ENCODE measurements at regions not wholly inside any gene's neighbourhood (a gene's known extent, or its start where the extent isn't known, plus 50 kb on each side); places are given as distances from the start of the nearest gene placed in this dataset.

- TF ChIP-seq SIN3A (IDR thresholded peaks at IDR 0.05; ENCODE audit: borderline replicate concordance, low read depth, low read length) = no peak
- TF ChIP-seq SMC3 (IDR thresholded peaks at IDR 0.05; ENCODE audit: low read depth, low read length) = no peak
- TF ChIP-seq CTCF (IDR thresholded peaks at IDR 0.05) = no peak
- no peak for TF ChIP-seq REST (IDR thresholded peaks at IDR 0.05; ENCODE audit: low read depth, low read length)
- Histone ChIP-seq H3K4me3 (ENCODE audit: low read depth in 2 of 2, low read length in 1 of 2) (no peak overlapping the region), H3K4me1 (ENCODE audit: control insufficient read depth in 1 of 2, insufficient read depth in 2 of 2, low read depth in 1 of 2, low read length in 1 of 2) (no peaks in the 10 kb centered on the region; a peak in 1 of 4 replicates), H3K79me2 (ENCODE audit: insufficient read depth) (no peaks in the 10 kb centered on the region), H3K9me3 (no peaks in the 10 kb centered on the region), H3K9me2 (no peaks in the 10 kb centered on the region), H3K27me3 (ENCODE audit: insufficient read depth) (peaks cover under 1% of the 10 kb centered on the region; the same call in 1 of the 2 replicates), H3K4me2 (no peak overlapping the region), H2AFZ (ENCODE audit: low read depth) (no peak overlapping the region), H4K20me1 (ENCODE audit: insufficient read depth) (no peaks in the 10 kb centered on the region), H3K27ac (ENCODE audit: low read depth in 2 of 2, low read length in 1 of 2) (no peak overlapping the region), H3K36me3 (replicated peaks in 1 of 2; ENCODE audit: control insufficient read depth in 1 of 2, insufficient read depth in 2 of 2, low read length in 1 of 2) (no peaks in the 10 kb centered on the region), H3F3A (replicated peaks; ENCODE audit: insufficient read depth) (no peaks in the 10 kb centered on the region), H3K9ac (no peak overlapping the region)
- 37% methylated on average over 10 of the region's 10 CpGs for WGBS (ENCODE audit: low lambda C conversion rate)
- ChIA-PET POLR2A (no interaction called here), CTCF (interaction anchor here (1.0 kb wide), 1 partner anchor 10 kb away, joined by 3 read pairs; no protein-coding TSS in a partner anchor)
- DNase-seq = no peak
These were observed 63.7 kb upstream of the SLC22A23 start for GRCh38 chr6:3520281-3521230.

GRCh38 chr6:3518356-3519190, 61.7 kb upstream of the SLC22A23 start:
- H3K9ac ChIP-seq = no peak overlapping the region
- POLR2A ChIA-PET = no interaction called here
- TF ChIP-seq EZH2phosphoT487 (IDR thresholded peaks at IDR 0.05; ENCODE audit: borderline replicate concordance, low read depth) = no peak
- no peak for TF ChIP-seq NRF1 (IDR thresholded peaks at IDR 0.05; ENCODE audit: low read depth, low read length)
- TF ChIP-seq RFX5 (IDR thresholded peaks at IDR 0.05; ENCODE audit: low read length) = no peak
- TF ChIP-seq USF1 (IDR thresholded peaks at IDR 0.05; ENCODE audit: borderline replicate concordance, low read depth) = no peak
- no peak for TF ChIP-seq TAF1 (IDR thresholded peaks at IDR 0.05; ENCODE audit: borderline replicate concordance, low read depth, low read length)
- TF ChIP-seq RXRA (IDR thresholded peaks at IDR 0.05; ENCODE audit: borderline replicate concordance, low read depth) = no peak
- TF ChIP-seq IRF3 (IDR thresholded peaks at IDR 0.05; ENCODE audit: low read depth, low read length) = no peak
- no peak for TF ChIP-seq ZBTB33 (IDR thresholded peaks at IDR 0.05; ENCODE audit: borderline replicate concordance, low read depth)

More at GRCh38 chr6:3518356-3519190, 61.7 kb upstream of the SLC22A23 start:
- 28% methylated on average over 14 of the region's 15 CpGs for WGBS (ENCODE audit: low lambda C conversion rate)
- Histone ChIP-seq H3K79me2 (ENCODE audit: insufficient read depth) (no peaks in the 10 kb centered on the region), H3K36me3 (replicated peaks in 1 of 2; ENCODE audit: control insufficient read depth in 1 of 2, insufficient read depth in 2 of 2, low read length in 1 of 2) (no peaks in the 10 kb centered on the region), H3K4me1 (ENCODE audit: control insufficient read depth in 1 of 2, insufficient read depth in 2 of 2, low read depth in 1 of 2, low read length in 1 of 2) (no peaks in the 10 kb centered on the region; a peak in 1 of 4 replicates), H3K27me3 (ENCODE audit: insufficient read depth) (peaks cover 15% of the 10 kb centered on the region; the same call in 1 of the 2 replicates), H3K27ac (ENCODE audit: low read depth in 2 of 2, low read length in 1 of 2) (no peak overlapping the region), H3K4me2 (no peak overlapping the region), H4K20me1 (ENCODE audit: insufficient read depth) (no peaks in the 10 kb centered on the region), H3K4me3 (ENCODE audit: low read depth in 2 of 2, low read length in 1 of 2) (no peak overlapping the region), H3K9me2 (no peaks in the 10 kb centered on the region), H2AFZ (ENCODE audit: low read depth) (peak overlapping the region; percentile 57; the same call in 1 of the 2 replicates), H3F3A (replicated peaks; ENCODE audit: insufficient read depth) (no peaks in the 10 kb centered on the region), H3K9me3 (no peaks in the 10 kb centered on the region)
- CTCF ChIA-PET = no interaction called here
- no peak for DNase-seq

All from SK-N-SH (cell line).